ENCODE measurements at regions not wholly inside any gene's neighbourhood (a gene's known extent, or its start where the extent isn't known, plus 50 kb on each side); places are given as distances from the start of the nearest gene placed in this dataset.

- TF ChIP-seq, protein P1, sequence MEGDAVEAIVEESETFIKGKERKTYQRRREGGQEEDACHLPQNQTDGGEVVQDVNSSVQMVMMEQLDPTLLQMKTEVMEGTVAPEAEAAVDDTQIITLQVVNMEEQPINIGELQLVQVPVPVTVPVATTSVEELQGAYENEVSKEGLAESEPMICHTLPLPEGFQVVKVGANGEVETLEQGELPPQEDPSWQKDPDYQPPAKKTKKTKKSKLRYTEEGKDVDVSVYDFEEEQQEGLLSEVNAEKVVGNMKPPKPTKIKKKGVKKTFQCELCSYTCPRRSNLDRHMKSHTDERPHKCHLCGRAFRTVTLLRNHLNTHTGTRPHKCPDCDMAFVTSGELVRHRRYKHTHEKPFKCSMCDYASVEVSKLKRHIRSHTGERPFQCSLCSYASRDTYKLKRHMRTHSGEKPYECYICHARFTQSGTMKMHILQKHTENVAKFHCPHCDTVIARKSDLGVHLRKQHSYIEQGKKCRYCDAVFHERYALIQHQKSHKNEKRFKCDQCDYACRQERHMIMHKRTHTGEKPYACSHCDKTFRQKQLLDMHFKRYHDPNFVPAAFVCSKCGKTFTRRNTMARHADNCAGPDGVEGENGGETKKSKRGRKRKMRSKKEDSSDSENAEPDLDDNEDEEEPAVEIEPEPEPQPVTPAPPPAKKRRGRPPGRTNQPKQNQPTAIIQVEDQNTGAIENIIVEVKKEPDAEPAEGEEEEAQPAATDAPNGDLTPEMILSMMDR (IDR thresholded peaks at IDR 0.05 in 4 of 5, conservative IDR thresholded peaks at IDR 0.05 in 1 of 5): no peak
- TF ChIP-seq POLR2A (IDR thresholded peaks at IDR 0.05): no peak
Measured at GRCh38 chr2:22143840-22144239, 1020.1 kb downstream of the TDRD15 start.

Measured in gastrocnemius medialis (tissue), 4 donors.